Breast epithelium (tissue), 3 donors: ENCODE measurements at regions not wholly inside any gene's neighbourhood (a gene's known extent, or its start where the extent isn't known, plus 50 kb on each side); places are given as distances from the start of the nearest gene placed in this dataset.

ENCODE experiments used
- CTCF ChIP-seq, 3 donors: fragments of 450-650 bp; IDR thresholded peaks; one replicate each; pipeline ENCODE4 v1.5.1; 2016 to 2017; ENCODE audit warnings: antibody characterized with exemption in 3 of 3, mild to moderate bottlenecking in 3 of 3, moderate library complexity in 3 of 3
- POLR2A ChIP-seq: fragments of 450-650 bp; IDR thresholded peaks from one replicate; pipeline ENCODE4 v1.6.1; 2016; ENCODE audit warnings: antibody characterized with exemption, mild to moderate bottlenecking, moderate library complexity
- POLR2AphosphoS5 ChIP-seq, 3 donors: sonication (generic); formaldehyde crosslinking; IDR thresholded peaks; one replicate each; pipeline ENCODE4 v1.6.1; 2017; ENCODE audit warnings: antibody characterized with exemption in 3 of 3

- TF ChIP-seq CTCF (IDR thresholded peaks at IDR 0.05): no peak
- TF ChIP-seq POLR2A: no peak
- no peak for TF ChIP-seq POLR2AphosphoS5 (IDR thresholded peaks at IDR 0.05)
These were observed 445.5 kb upstream of the PKDCC start for GRCh38 chr2:41602341-41602740.
